HUES6 (cell line): ENCODE measurements at regions not wholly inside any gene's neighbourhood (a gene's known extent, or its start where the extent isn't known, plus 50 kb on each side); places are given as distances from the start of the nearest gene placed in this dataset.
"Not testable (repeated sequence)": the region's sequence is repeated elsewhere in the genome, so short reads cannot be mapped to it uniquely, and the experiment has no call there.

Source experiments
- H3K27ac ChIP-seq: 2 replicates; pipeline ENCODE4 v1.7.0; 2013; ENCODE audit warnings: low read depth, mild to moderate bottlenecking, low read length, inconsistent platforms
- H3K27me3 ChIP-seq: 2 replicates; pipeline ENCODE4 v1.6.1; 2013; ENCODE audit warnings: low read length; ENCODE audit not compliant: control insufficient read depth, insufficient read depth
- H3K36me3 ChIP-seq: 2 replicates; pipeline ENCODE4 v1.6.1; 2013; ENCODE audit warnings: low read length; ENCODE audit not compliant: control insufficient read depth, insufficient read depth
- H3K4me1 ChIP-seq: 2 replicates; pipeline ENCODE4 v1.6.1; 2013; ENCODE audit warnings: low read length; ENCODE audit not compliant: control insufficient read depth, insufficient read depth
- H3K4me3 ChIP-seq: 2 replicates; pipeline ENCODE4 v1.5.1; 2013; ENCODE audit warnings: low read depth, low read length
- H3K9ac ChIP-seq: one replicate; pipeline ENCODE4 v1.6.1; 2013; ENCODE audit warnings: mild to moderate bottlenecking, low read length
- H3K9me3 ChIP-seq: 2 replicates; pipeline ENCODE4 v1.6.1; 2013; ENCODE audit warnings: low read depth, low read length; ENCODE audit not compliant: control insufficient read depth, insufficient read depth

DNA sequence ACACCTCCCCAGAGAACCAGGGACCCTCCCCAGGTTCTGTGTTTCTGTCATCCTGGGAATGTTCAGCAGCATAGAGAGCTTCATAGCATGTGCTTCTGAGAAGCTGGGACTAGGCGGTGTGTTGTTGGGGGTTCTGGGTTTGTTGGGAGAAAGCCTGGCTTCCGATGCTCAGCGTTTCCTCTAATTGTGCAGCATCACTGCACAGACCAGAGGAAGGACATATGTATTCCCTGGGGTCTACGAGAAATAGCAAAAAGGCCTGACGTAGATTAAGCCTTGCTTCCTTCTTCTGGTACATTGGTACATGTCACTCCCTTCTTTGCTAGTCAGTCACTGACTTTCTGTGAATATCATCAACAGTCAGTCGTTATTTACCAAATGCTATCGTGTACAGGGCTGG is 96.9 kb upstream of the SGK1 start:
- H3K27ac ChIP-seq = no peak overlapping the region
- no peaks in the 10 kb centered on the region for H3K27me3 ChIP-seq
- no peaks in the 10 kb centered on the region for H3K36me3 ChIP-seq
- H3K9me3 ChIP-seq = peaks cover 33% of the 10 kb centered on the region
- H3K4me3 ChIP-seq = no peak overlapping the region
- H3K9ac ChIP-seq = no peak overlapping the region
- H3K4me1 ChIP-seq = no peaks in the 10 kb centered on the region

DNA sequence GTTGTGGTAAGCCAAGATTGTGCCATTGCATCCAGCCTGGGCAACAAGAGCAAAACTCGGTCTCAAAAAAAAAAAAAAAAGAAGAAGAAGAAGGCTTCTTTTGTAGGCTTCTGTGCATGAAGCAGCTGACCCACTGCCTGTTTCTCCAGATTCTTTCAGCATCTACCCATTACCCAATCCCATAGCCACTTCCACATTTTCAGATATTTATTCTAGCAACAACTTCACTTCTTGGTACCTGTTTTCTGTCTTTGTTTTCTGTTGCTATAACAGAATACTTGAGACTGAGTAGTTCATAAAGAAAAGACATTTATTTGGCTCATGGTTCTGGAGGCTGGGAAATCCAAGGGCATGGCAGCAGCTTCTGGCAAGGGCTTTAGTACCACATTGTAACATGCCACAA is 95.3 kb upstream of the SGK1 start:
- Histone ChIP-seq H3K4me3 (no peak overlapping the region), H3K4me1 (no peaks in the 10 kb centered on the region), H3K9ac (no peak overlapping the region), H3K36me3 (no peaks in the 10 kb centered on the region), H3K27me3 (no peaks in the 10 kb centered on the region), H3K9me3 (peaks cover 29% of the 10 kb centered on the region), H3K27ac (no peak overlapping the region)

DNA sequence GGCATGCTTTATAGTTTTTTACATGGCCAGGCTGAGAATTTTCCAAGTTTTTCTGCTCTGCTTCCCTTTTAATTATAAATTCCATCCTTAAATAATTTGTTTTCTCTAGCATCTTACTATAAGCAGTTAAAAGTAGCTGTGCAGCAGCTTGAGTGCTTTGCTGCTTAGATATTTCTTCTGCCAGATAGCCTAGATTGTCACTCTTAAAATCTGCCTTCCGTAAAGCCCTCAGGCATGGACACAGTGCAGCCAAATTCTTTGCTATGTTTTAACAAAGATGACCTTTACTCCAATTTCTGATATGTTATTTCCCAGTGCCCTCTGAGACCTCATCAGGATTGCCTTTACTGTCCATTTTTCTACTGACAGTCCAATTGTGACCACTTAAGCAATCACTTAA is 92.6 kb upstream of the SGK1 start:
- H3K36me3 ChIP-seq = no peaks in the 10 kb centered on the region
- H3K9me3 ChIP-seq = peaks cover 29% of the 10 kb centered on the region
- H3K27ac ChIP-seq = no peak overlapping the region
- no peak overlapping the region for H3K9ac ChIP-seq
- H3K4me1 ChIP-seq = peaks cover 3% of the 10 kb centered on the region; the same call in 1 of the 2 replicates
- H3K4me3 ChIP-seq = no peak overlapping the region
- H3K27me3 ChIP-seq = no peaks in the 10 kb centered on the region

DNA sequence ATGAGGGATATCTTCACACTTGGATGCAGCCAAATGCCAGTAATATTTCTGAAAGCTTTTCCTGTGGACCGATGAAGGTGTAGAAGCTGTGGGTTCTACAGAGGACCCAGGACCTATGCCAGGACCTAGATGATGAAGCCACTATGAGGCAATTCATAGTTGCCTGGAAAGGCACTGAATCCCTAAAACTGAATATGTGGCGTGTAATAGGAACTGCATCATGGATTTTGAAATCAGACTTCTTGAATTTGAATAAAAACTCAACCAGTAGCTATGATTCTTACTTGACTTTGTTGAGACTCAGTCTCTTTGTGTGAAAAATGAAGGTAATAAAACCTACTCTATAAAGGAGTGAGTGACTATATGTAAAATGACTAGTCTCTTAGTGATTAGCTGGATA is 89.9 kb upstream of the SGK1 start:
- no peak overlapping the region for H3K4me3 ChIP-seq
- peaks cover 21% of the 10 kb centered on the region for H3K9me3 ChIP-seq
- H3K9ac ChIP-seq = no peak overlapping the region
- no peaks in the 10 kb centered on the region for H3K27me3 ChIP-seq
- peaks cover 7% of the 10 kb centered on the region; the same call in 1 of the 2 replicates for H3K4me1 ChIP-seq
- no peak overlapping the region for H3K27ac ChIP-seq
- H3K36me3 ChIP-seq = no peaks in the 10 kb centered on the region

DNA sequence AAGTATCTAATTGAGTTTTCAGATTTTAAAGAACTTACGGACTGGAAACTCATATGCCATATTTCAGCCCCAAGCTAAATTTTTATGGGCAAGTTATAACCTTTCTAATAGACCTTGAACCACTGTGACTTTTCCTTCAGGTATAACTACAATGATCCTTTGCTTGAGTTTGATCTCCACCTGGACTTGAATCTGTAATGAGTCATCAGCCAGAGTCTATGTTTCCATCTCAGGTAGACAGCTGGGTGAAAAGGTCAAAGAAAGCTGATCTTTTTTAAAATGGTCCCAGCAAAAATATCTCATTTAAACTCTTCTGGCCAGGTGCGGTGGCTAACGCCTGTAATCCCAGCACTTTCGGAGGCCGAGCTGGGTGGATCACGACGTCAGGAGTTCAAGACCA is 88.4 kb upstream of the SGK1 start:
- Histone ChIP-seq H3K4me3 (no peak overlapping the region), H3K9ac (no peak overlapping the region), H3K27me3 (no peaks in the 10 kb centered on the region), H3K9me3 (peaks cover 7% of the 10 kb centered on the region), H3K36me3 (no peaks in the 10 kb centered on the region), H3K4me1 (peaks cover 7% of the 10 kb centered on the region; the same call in 1 of the 2 replicates), H3K27ac (no peak overlapping the region)

DNA sequence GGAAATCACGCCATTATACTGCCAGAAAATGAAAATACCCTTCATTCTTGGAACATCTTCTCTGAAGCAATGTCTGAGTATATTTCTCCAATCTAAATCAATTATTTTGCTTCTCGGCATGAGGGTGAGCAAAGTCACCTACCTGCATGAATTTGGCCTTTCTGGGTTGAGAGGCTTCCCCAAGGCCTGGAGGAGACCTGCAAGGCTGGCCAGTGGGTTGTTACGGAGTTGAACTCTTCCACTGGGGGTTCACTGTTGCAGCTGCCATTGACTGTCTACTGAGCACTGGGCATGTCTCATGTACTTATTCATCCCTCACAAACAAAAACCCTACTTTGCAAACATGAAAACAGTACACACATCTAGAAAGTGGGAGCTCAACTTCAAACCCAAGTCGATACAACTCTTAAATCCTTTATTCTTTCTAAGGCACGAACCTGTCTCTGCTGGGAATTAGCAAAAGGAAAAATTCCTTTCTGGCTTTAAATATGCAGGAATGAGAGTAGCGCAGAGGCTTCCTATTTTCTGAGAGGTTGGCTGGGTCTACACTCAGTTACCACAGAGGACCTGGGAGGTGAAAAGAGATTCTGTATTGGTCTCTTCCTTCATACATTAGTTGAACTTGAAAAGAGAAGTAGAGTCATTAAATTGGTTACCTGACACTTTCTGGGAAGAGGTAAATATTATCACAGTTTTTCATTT is 87.6 kb upstream of the SGK1 start:
- Histone ChIP-seq H3K36me3 (no peaks in the 10 kb centered on the region), H3K4me1 (peaks cover 14% of the 10 kb centered on the region; the same call in 1 of the 2 replicates), H3K4me3 (no peak overlapping the region), H3K27ac (no peak overlapping the region), H3K27me3 (no peaks in the 10 kb centered on the region), H3K9me3 (peaks cover under 1% of the 10 kb centered on the region; the same call in 1 of the 2 replicates), H3K9ac (no peak overlapping the region)

DNA sequence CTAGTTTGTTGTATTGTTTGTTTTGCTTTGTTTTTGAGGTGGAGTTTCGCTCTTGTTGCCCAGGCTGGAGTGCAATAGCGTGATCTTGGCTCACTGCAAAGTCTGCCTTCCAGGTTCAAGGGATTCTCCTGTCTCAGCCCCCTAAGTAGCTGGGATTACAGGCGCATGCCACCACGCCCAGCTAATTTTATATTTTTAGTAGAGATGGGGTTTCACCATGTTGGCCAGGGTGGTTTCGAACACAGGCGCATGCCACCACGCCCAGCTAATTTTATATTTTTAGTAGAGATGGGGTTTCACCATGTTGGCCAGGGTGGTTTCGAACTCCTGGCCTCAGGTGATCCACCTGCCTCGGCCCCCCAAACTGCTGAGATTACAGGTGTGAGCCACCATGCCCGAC is 85.4 kb upstream of the SGK1 start:
- not testable (repeated sequence) for H3K9me3 ChIP-seq, H3K9ac ChIP-seq, H3K27ac ChIP-seq, H3K27me3 ChIP-seq, H3K4me3 ChIP-seq, H3K36me3 ChIP-seq
- H3K4me1 ChIP-seq = peaks cover 15% of the 10 kb centered on the region; the same call in 1 of the 2 replicates

DNA sequence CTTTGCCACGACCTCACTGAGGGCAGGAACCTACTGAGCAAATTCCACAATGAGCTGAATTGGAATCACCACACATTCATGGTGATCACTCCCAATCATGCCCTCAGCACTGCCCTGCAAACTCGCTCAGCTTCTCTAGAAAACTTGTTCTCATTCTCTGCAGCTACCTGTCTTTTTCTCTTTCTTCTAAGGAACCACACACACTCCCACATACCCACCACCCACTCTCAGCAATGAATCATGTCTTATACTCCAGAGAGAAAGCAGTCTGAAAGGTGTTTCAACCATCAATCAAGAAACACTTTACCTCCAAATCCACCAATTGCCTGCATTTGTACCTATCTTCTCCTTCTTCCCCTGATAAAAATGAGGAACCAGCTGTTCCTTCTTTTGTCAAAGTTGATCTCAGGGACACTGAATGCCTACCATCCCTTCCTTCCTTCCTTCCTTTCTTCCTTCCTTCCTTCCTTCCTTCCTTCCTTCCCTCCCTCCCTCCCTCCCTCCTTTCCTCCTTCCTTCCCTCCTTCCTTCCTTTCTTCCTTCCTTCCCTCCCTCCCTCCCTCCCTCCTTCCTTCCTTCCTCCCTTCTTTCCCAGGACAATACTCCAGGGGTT is 84.6 kb upstream of the SGK1 start:
- no peak overlapping the region for H3K9ac ChIP-seq
- no peaks in the 10 kb centered on the region for H3K9me3 ChIP-seq
- no peak overlapping the region for H3K4me3 ChIP-seq
- H3K27ac ChIP-seq = no peak overlapping the region
- H3K36me3 ChIP-seq = no peaks in the 10 kb centered on the region
- peaks cover 15% of the 10 kb centered on the region; the same call in 1 of the 2 replicates for H3K4me1 ChIP-seq
- H3K27me3 ChIP-seq = no peaks in the 10 kb centered on the region

DNA sequence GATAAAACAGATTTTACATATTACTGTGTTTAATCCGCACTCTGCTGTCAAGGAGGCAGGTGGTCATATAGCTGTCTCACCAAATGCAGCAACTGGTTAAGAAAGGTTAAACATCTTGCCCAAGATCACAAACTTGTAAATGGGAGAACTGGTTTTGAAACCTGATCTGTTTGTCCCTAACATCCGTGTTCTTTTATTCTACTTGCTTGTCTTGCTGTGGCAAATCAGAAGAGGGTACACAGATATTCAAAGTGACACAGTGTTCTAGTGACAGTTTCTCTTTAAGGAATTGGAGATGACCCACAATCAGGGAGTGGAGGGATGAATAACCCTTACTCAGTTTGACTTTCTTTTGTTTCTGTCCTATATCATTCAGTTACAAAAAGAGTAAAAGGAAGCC is 83.0 kb upstream of the SGK1 start:
- no peak overlapping the region for H3K4me3 ChIP-seq
- H3K9me3 ChIP-seq = no peaks in the 10 kb centered on the region
- no peaks in the 10 kb centered on the region for H3K27me3 ChIP-seq
- H3K36me3 ChIP-seq = no peaks in the 10 kb centered on the region
- H3K27ac ChIP-seq = no peak overlapping the region
- H3K9ac ChIP-seq = no peak overlapping the region
- peaks cover 15% of the 10 kb centered on the region; the same call in 1 of the 2 replicates for H3K4me1 ChIP-seq

DNA sequence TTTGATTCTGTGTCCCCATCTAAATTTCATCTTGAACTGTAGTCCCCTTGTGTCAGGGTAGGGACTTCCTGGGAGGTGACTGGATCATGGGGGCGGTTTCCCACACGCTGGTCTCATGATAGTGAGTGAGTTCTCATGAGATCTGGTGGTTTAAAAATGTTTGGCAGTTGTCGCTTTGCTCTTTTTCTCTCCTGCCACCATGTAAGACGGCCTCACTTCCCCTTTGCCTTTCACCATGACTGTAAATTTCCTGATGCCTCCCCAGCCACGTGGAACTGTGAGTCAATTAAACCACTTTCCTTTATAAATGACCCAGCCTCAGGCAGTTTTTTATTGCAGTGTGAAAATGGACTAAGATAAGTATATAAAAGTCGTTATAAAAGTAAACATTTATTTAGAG is 80.5 kb upstream of the SGK1 start:
- no peaks in the 10 kb centered on the region for H3K36me3 ChIP-seq
- H3K4me1 ChIP-seq = peaks cover 8% of the 10 kb centered on the region; the same call in 1 of the 2 replicates
- H3K27ac ChIP-seq = no peak overlapping the region
- H3K9ac ChIP-seq = no peak overlapping the region
- H3K27me3 ChIP-seq = no peaks in the 10 kb centered on the region
- no peak overlapping the region for H3K4me3 ChIP-seq
- no peaks in the 10 kb centered on the region for H3K9me3 ChIP-seq

DNA sequence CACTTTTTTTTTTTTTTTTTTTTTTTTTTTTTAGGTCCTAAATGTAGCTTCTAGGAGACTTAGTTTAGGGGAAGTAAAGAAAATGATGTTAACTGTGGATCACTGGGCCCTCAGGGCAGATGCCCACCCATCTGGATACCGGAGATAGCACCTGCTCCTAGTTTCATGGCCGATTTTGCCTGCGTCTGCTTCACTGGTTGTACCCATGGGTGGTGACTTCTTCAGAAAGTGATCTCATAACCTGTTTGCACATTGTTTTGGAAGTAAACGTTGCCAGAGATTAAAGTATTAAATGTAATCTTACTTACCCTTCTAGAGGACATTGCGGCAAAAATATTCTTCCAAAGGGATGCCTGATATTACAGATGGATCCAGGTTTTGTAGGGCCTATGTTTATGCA is 79.8 kb upstream of the SGK1 start:
- Histone ChIP-seq H3K27ac (no peak overlapping the region), H3K9me3 (no peaks in the 10 kb centered on the region), H3K4me3 (no peak overlapping the region), H3K36me3 (no peaks in the 10 kb centered on the region), H3K27me3 (no peaks in the 10 kb centered on the region), H3K9ac (no peak overlapping the region), H3K4me1 (peaks cover 8% of the 10 kb centered on the region; the same call in 1 of the 2 replicates)
